ENCODE measurements at regions not wholly inside any gene's neighbourhood (a gene's known extent, or its start where the extent isn't known, plus 50 kb on each side); places are given as distances from the start of the nearest gene placed in this dataset.
A peak's percentile ranks its signal among the peaks of the same experiment; 100 is the strongest.
"Not testable (repeated sequence)": the region's sequence is repeated elsewhere in the genome, so short reads cannot be mapped to it uniquely, and the experiment has no call there.

DNA sequence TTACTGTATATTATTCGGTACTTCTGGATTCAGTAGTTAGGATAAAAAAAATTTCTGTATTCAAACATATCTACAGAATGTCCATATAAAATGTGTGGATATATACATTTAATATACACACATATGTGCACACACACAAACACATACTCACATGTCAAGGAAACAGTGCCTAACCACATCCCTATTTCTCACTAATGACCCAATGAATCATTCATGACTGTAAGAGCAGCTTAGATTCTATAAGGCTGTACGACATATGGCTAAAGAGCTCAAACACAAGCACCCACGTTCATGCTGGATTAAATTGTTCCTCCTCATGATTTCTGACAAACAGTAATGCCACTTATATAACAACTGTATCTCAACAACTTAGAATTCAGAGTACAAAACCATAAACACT, 457.3 kb downstream of the ADCYAP1 start:
- H3K4me3 ChIP-seq (ENCODE audit: low read length): no peak overlapping the region
- TF ChIP-seq, protein P1, sequence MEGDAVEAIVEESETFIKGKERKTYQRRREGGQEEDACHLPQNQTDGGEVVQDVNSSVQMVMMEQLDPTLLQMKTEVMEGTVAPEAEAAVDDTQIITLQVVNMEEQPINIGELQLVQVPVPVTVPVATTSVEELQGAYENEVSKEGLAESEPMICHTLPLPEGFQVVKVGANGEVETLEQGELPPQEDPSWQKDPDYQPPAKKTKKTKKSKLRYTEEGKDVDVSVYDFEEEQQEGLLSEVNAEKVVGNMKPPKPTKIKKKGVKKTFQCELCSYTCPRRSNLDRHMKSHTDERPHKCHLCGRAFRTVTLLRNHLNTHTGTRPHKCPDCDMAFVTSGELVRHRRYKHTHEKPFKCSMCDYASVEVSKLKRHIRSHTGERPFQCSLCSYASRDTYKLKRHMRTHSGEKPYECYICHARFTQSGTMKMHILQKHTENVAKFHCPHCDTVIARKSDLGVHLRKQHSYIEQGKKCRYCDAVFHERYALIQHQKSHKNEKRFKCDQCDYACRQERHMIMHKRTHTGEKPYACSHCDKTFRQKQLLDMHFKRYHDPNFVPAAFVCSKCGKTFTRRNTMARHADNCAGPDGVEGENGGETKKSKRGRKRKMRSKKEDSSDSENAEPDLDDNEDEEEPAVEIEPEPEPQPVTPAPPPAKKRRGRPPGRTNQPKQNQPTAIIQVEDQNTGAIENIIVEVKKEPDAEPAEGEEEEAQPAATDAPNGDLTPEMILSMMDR (IDR thresholded peaks at IDR 0.05; ENCODE audit: insufficient read depth, low read depth, low read length, missing control alignments): no peak
- DNase-seq (ENCODE audit: low read depth): peak; percentile 3

- TF ChIP-seq, protein P1 (IDR thresholded peaks at IDR 0.05; ENCODE audit: insufficient read depth, low read depth, low read length, missing control alignments): no peak
- no peak overlapping the region for H3K4me3 ChIP-seq (ENCODE audit: low read length)
- DNase-seq (ENCODE audit: low read depth): no peak
Observed at GRCh38 chr18:1370552-1370951, 465.9 kb downstream of the ADCYAP1 start.

- no peak for DNase-seq (ENCODE audit: low read depth)
- no peak overlapping the region for H3K4me3 ChIP-seq (ENCODE audit: low read length)
- TF ChIP-seq, protein P1 (IDR thresholded peaks at IDR 0.05; ENCODE audit: insufficient read depth, low read depth, low read length, missing control alignments): no peak
Observed at GRCh38 chr18:1371724-1372123, 467.1 kb downstream of the ADCYAP1 start.

- H3K4me3 ChIP-seq (ENCODE audit: low read length): no peak overlapping the region
- DNase-seq (ENCODE audit: low read depth): no peak
- TF ChIP-seq, protein P1 (IDR thresholded peaks at IDR 0.05; ENCODE audit: insufficient read depth, low read depth, low read length, missing control alignments): no peak
Observed at GRCh38 chr18:1383465-1383864, 478.8 kb downstream of the ADCYAP1 start.

GRCh38 chr18:1388468-1388867, 483.8 kb downstream of the ADCYAP1 start:
- not testable (repeated sequence) for H3K4me3 ChIP-seq (ENCODE audit: low read length); DNase-seq (ENCODE audit: low read depth)

DNA sequence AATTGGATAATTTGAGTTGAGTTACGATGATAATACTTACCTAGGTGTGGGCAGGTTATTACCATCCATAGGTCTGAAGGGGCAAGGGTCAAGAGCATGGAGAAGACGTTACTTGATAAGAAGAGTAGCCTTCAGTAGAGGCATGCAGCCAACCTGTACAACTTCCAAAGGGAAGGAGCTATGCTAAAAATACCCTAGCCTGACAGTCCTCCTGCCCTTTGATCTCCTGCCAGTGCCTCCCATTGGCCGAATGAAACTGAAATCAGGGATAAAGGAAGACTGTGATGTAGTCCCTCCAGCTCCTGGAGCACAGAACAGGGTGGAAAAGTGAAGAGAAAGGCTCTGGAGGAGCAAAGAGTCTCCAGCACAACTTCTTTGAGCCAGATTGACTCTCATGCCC, 487.4 kb downstream of the ADCYAP1 start:
- no peak overlapping the region for H3K4me3 ChIP-seq (ENCODE audit: low read length)
- no peak for DNase-seq (ENCODE audit: low read depth)
- TF ChIP-seq, protein P1 (IDR thresholded peaks at IDR 0.05; ENCODE audit: insufficient read depth, low read depth, low read length, missing control alignments): no peak

DNA sequence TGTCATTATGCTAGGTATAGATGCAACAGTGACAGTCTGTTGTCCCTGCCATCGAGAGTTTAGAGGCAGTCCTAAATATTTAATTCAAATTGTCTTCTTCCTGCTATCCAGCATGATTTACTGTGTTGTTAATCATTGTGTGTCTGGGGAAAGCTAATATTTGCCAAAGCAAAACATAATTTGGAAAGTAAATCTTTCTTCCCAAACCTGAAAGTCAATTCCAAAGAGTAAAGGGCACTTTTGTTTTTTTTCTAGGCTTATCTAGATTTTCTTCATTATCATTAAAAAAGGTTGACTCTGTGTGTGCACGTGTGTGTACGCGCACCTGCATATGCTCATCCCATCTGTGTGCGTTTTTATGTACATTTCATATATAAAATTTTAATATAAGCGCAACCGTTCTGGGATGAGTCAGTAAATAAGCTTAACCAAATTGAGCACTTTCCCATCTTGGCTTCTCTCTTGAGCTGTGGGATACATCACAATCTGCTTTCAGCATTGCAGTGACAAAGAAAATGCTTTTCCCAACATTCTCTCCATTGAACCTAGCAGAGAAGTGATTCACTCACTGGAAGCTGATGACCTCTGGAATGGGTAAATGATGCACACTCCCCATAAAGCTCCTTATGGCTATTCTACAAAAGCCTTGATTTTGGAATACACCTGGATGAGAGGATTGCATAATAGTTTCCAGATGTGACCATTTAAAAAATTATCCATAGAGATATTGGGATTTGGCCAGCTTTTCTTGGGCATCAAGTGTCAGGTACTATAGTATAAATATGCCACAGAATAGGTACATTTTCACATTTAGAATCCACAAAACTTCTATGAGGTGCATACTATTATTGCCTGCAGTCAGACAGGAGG, 488.4 kb downstream of the ADCYAP1 start:
- H3K4me3 ChIP-seq (ENCODE audit: low read length): no peak overlapping the region
- no peak for DNase-seq (ENCODE audit: low read depth)
- TF ChIP-seq, protein P1 (IDR thresholded peaks at IDR 0.05; ENCODE audit: insufficient read depth, low read depth, low read length, missing control alignments): no peak
